ENCODE measurements at regions not wholly inside any gene's neighbourhood (a gene's known extent, or its start where the extent isn't known, plus 50 kb on each side); places are given as distances from the start of the nearest gene placed in this dataset.

- TF ChIP-seq ZNF707 (tag by site-specific recombination; IDR thresholded peaks at IDR 0.05), result no peak
- no peak for TF ChIP-seq ATF2 (tag by site-specific recombination; IDR thresholded peaks at IDR 0.05; ENCODE audit: low read depth)
- peak; percentile 46; the same call in 1 of the 2 replicates for TF ChIP-seq ZBTB17 (tag by site-specific recombination; IDR thresholded peaks at IDR 0.05)
- TF ChIP-seq ZNF239 (tag by site-specific recombination; IDR thresholded peaks at IDR 0.05), result no peak
- TF ChIP-seq PRDM4 (tag by site-specific recombination; IDR thresholded peaks at IDR 0.05), result no peak
- TF ChIP-seq ZBTB8A (tag by site-specific recombination; IDR thresholded peaks at IDR 0.05), result peak; percentile 56; the same call in 1 of the 2 replicates
- TF ChIP-seq ZXDB (tag by site-specific recombination; IDR thresholded peaks at IDR 0.05), result peak; percentile 62
- 0 out of 2 replicates have a peak, but pooled peaks have one; percentile 21 for TF ChIP-seq ZSCAN18 (tag by site-specific recombination; IDR thresholded peaks at IDR 0.05)
- no peak for TF ChIP-seq PATZ1 (tag by site-specific recombination; IDR thresholded peaks at IDR 0.05)
- TF ChIP-seq ZNF76 (tag by site-specific recombination; IDR thresholded peaks at IDR 0.05; ENCODE audit: borderline replicate concordance, low read depth), result no peak
- no peak for TF ChIP-seq KLF1 (tag by site-specific recombination; IDR thresholded peaks at IDR 0.05)
- no peak for TF ChIP-seq ZNF549 (tag by site-specific recombination; IDR thresholded peaks at IDR 0.05)
- TF ChIP-seq SP2 (tag by site-specific recombination; IDR thresholded peaks at IDR 0.05), result peak; percentile 21; the same call in 1 of the 2 replicates
- no peak for TF ChIP-seq PRDM1 (tag by site-specific recombination; IDR thresholded peaks at IDR 0.05)
- 0 out of 2 replicates have a peak, but pooled peaks have one; percentile 40 for TF ChIP-seq GLI2 (tag by site-specific recombination; IDR thresholded peaks at IDR 0.05; ENCODE audit: borderline replicate concordance, low read depth)
- TF ChIP-seq PRDM10 (tag by site-specific recombination; IDR thresholded peaks at IDR 0.05), result no peak
- TF ChIP-seq INSM2 (tag by site-specific recombination; IDR thresholded peaks at IDR 0.05), result 0 out of 2 replicates have a peak, but pooled peaks have one; percentile 22
- 0 out of 2 replicates have a peak, but pooled peaks have one; percentile 12 for TF ChIP-seq SP7 (tag by site-specific recombination; IDR thresholded peaks at IDR 0.05)
- TF ChIP-seq ZNF16 (tag by site-specific recombination; IDR thresholded peaks at IDR 0.05; ENCODE audit: low read depth), result no peak
- no peak for TF ChIP-seq KLF9 (tag by site-specific recombination; IDR thresholded peaks at IDR 0.05; ENCODE audit: low read depth)
- peak; percentile 64; the same call in 1 of the 2 replicates for TF ChIP-seq YY2 (tag by site-specific recombination; IDR thresholded peaks at IDR 0.05)
- peak; percentile 72 for TF ChIP-seq ZNF639 (tag by site-specific recombination; IDR thresholded peaks at IDR 0.05)
- peak; percentile 97 for TF ChIP-seq ZNF654 (tag by site-specific recombination; IDR thresholded peaks at IDR 0.05; ENCODE audit: low read depth)
- TF ChIP-seq TRIM28 (IDR thresholded peaks at IDR 0.05; ENCODE audit: borderline replicate concordance, low read length), result no peak
Measured at GRCh38 chrX:131728295-131729145, 184.6 kb downstream of the OR13H1 start (continued).

Measured in HEK293 (cell line).